ENCODE measurements at regions not wholly inside any gene's neighbourhood (a gene's known extent, or its start where the extent isn't known, plus 50 kb on each side); places are given as distances from the start of the nearest gene placed in this dataset.
"Not testable (repeated sequence)": the region's sequence is repeated elsewhere in the genome, so short reads cannot be mapped to it uniquely, and the experiment has no call there.

- peak; percentile 84 for DNase-seq (ENCODE audit: low spot score)
Observed at GRCh38 chr3:125916376-125916978, 52.5 kb upstream of the ROPN1B start.

- peak; percentile 16 for DNase-seq (ENCODE audit: low spot score)
Observed at GRCh38 chr3:125917020-125917549, 51.9 kb upstream of the ROPN1B start.

GRCh38 chr3:125918024-125918423 lies 51.0 kb upstream of the ROPN1B start:
- DNase-seq (ENCODE audit: low spot score) = not testable (repeated sequence)

GRCh38 chr3:125918451-125918850 lies 50.5 kb upstream of the ROPN1B start:
- DNase-seq (ENCODE audit: low spot score) = not testable (repeated sequence)

GRCh38 chr3:125918866-125919265 lies 50.1 kb upstream of the ROPN1B start:
- DNase-seq (ENCODE audit: low spot score) = not testable (repeated sequence)
